PC-3 (cell line): ENCODE measurements at regions not wholly inside any gene's neighbourhood (a gene's known extent, or its start where the extent isn't known, plus 50 kb on each side); places are given as distances from the start of the nearest gene placed in this dataset.

Experiments
- EZH2 ChIP-seq: fragments of 300-600 bp; sonication (generic); IDR thresholded peaks from one replicate; pipeline ENCODE4 v1.6.1; 2017; ENCODE audit warnings: antibody characterized with exemption, mild to moderate bottlenecking, low read length; ENCODE audit not compliant: unreplicated experiment
- EZH2phosphoT487 ChIP-seq: fragments of 300-600 bp; sonication (generic); IDR thresholded peaks from 2 replicates; pipeline ENCODE4 v1.6.1; 2018; ENCODE audit warnings: mild to moderate bottlenecking, antibody characterized with exemption, low read length, borderline replicate concordance
- TF ChIP-seq, protein P1 (sequence below): fragments of 300-600 bp; sonication (generic); conservative IDR thresholded peaks from 2 replicates; pipeline ENCODE4 v1.5.1; 2017; ENCODE audit warnings: antibody characterized with exemption, low read depth, mild to moderate bottlenecking, low read length

DNA sequence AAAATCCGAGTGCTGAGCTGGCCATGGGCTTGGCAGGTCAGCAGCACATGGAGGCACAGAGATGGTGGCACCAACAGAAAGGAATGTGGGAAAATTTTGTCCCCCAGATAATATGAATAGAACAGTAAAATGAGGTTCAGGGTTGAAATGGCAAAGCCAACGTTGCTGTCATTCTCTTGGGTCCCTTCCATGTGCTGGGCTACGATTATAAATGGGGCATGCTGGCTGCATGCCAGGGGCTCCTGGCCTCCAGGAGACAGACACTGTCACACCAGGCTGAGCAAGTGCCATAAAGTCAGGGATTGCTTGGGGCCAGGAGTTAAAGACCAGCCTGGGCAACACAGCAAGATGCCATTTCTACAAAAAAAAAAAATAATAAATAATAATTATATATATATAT lies 77.1 kb downstream of the TOMM20 start:
- TF ChIP-seq, protein P1, sequence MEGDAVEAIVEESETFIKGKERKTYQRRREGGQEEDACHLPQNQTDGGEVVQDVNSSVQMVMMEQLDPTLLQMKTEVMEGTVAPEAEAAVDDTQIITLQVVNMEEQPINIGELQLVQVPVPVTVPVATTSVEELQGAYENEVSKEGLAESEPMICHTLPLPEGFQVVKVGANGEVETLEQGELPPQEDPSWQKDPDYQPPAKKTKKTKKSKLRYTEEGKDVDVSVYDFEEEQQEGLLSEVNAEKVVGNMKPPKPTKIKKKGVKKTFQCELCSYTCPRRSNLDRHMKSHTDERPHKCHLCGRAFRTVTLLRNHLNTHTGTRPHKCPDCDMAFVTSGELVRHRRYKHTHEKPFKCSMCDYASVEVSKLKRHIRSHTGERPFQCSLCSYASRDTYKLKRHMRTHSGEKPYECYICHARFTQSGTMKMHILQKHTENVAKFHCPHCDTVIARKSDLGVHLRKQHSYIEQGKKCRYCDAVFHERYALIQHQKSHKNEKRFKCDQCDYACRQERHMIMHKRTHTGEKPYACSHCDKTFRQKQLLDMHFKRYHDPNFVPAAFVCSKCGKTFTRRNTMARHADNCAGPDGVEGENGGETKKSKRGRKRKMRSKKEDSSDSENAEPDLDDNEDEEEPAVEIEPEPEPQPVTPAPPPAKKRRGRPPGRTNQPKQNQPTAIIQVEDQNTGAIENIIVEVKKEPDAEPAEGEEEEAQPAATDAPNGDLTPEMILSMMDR: no peak
- TF ChIP-seq EZH2phosphoT487 (no peak), EZH2 (no peak)
